ENCODE measurements at regions not wholly inside any gene's neighbourhood (a gene's known extent, or its start where the extent isn't known, plus 50 kb on each side); places are given as distances from the start of the nearest gene placed in this dataset.

- Histone ChIP-seq H3K23me2 (ENCODE audit: low read depth, low read length) (no peaks in the 10 kb centered on the region; the same call in 1 of the 2 replicates), H2BK5ac (ENCODE audit: low read depth, low read length) (no peak overlapping the region), H3K4me2 (ENCODE audit: insufficient read depth in 1 of 2, low read depth in 2 of 2, low read length in 2 of 2) (no peak overlapping the region), H2BK20ac (ENCODE audit: low read length) (no peak overlapping the region), H3K14ac (ENCODE audit: insufficient read length) (no peak overlapping the region), H2AK5ac (ENCODE audit: low read depth, low read length) (no peak overlapping the region), H3K27me3 (replicated peaks in 1 of 4; ENCODE audit: control insufficient read depth in 3 of 4, extremely low read depth in 1 of 4, insufficient read depth in 3 of 4, low read length in 3 of 4) (no peaks in the 10 kb centered on the region), H3K4ac (replicated peaks; ENCODE audit: insufficient read length, low read depth, low read length) (no peak overlapping the region), H3K4me1 (replicated peaks in 1 of 4; ENCODE audit: control insufficient read depth in 3 of 4, insufficient read depth in 4 of 4, low read length in 3 of 4) (peaks cover 0 to 11% (median 4%) of the 10 kb centered on the region in 4 experiments; a peak in 5 of 7 replicates), H3K79me1 (ENCODE audit: low read depth, low read length) (no peaks in the 10 kb centered on the region), H3K18ac (ENCODE audit: extremely low read depth, low read length) (peak overlapping the region; percentile 4; the same call in 1 of the 2 replicates), H3K56ac (replicated peaks; ENCODE audit: insufficient read length, low read depth, low read length) (no peak overlapping the region), H2AFZ (ENCODE audit: low read length) (no peak overlapping the region), H3K9ac (replicated peaks in 1 of 4; ENCODE audit: extremely low read depth in 1 of 4, low read depth in 3 of 4, low read length in 3 of 4) (no peak overlapping the region), H2BK15ac (ENCODE audit: low read length) (no peak overlapping the region; the same call in 1 of the 2 replicates), H3K36me3 (ENCODE audit: control insufficient read depth in 2 of 4, insufficient read depth in 4 of 4, low read length in 3 of 4) (no peaks in the 10 kb centered on the region), H4K91ac (replicated peaks; ENCODE audit: insufficient read length, low read length) (no peak overlapping the region), H3K79me2 (ENCODE audit: control insufficient read depth in 1 of 2, insufficient read depth in 2 of 2, low read length in 2 of 2) (no peaks in the 10 kb centered on the region), H2BK12ac (ENCODE audit: low read depth, low read length) (0 out of 2 replicates have a peak overlapping the region, but pooled peaks have one; percentile 32), H3K27ac (ENCODE audit: low read depth, low read length) (no peak overlapping the region), H3K4me3 (ENCODE audit: extremely low read depth in 1 of 4, insufficient read depth in 2 of 4, low read depth in 3 of 4, low read length in 4 of 4) (no peak overlapping the region), H3K23ac (ENCODE audit: insufficient read length) (no peak overlapping the region), H4K20me1 (replicated peaks in 1 of 2; ENCODE audit: control insufficient read depth in 1 of 2, insufficient read depth in 2 of 2, low read length in 2 of 2) (no peaks in the 10 kb centered on the region), H4K8ac (ENCODE audit: extremely low read depth, insufficient read depth, low read length) (no peak overlapping the region), H4K5ac (ENCODE audit: insufficient read length, low read depth, low read length) (peak overlapping the region; percentile 27), H2BK120ac (replicated peaks; ENCODE audit: low read depth, low read length) (no peak overlapping the region), H3K9me3 (ENCODE audit: insufficient read depth in 2 of 2, low read depth in 1 of 2, low read length in 1 of 2) (no peaks in the 10 kb centered on the region)
- WGBS, 2 experiments (ENCODE audit: extremely low coverage in 1 of 2, insufficient coverage in 1 of 2, insufficient read length in 1 of 2, insufficient replicate concordance in 2 of 2, low coverage in 1 of 2, low lambda C conversion rate in 2 of 2, missing lambda C conversion rate in 1 of 2): 85% methylated on average over 3 of the region's 3 CpGs; no CpG with 5 or more reads in 1 of the 2 experiments
- TF ChIP-seq ASH2L (IDR thresholded peaks at IDR 0.05; ENCODE audit: low read length) (no peak), E2F6 (IDR thresholded peaks at IDR 0.05) (no peak), POU5F1 (IDR thresholded peaks at IDR 0.05; ENCODE audit: low read depth, low read length) (no peak), SP1 (IDR thresholded peaks at IDR 0.05; ENCODE audit: low read depth, low read length) (no peak)
- no peak for DNase-seq (ENCODE audit: low read depth in 1 of 2, low spot score in 2 of 2)
- CTCF ChIA-PET (ENCODE audit: partially characterized antibody): interaction anchor here (0.6 to 1.0 kb wide), 3 partner anchors 17 to 175 kb away, joined by 3 to 4 read pairs (median 3); no protein-coding TSS in a partner anchor
- POLR2A ChIA-PET (ENCODE audit: partially characterized antibody): no interaction called here
- no peak for FAIRE-seq
Measured at GRCh38 chr10:20593649-20594048, 303.5 kb downstream of the NEBL start.

Data from H1 (cell line).